ENCODE measurements at regions not wholly inside any gene's neighbourhood (a gene's known extent, or its start where the extent isn't known, plus 50 kb on each side); places are given as distances from the start of the nearest gene placed in this dataset.
"Not testable (repeated sequence)": the region's sequence is repeated elsewhere in the genome, so short reads cannot be mapped to it uniquely, and the experiment has no call there.

- Mint-ChIP-seq H3K27me3 (ENCODE audit: low read depth) (no peaks in the 10 kb centered on the region), H3K27ac (no peak overlapping the region), H3K36me3 (peaks cover 3% of the 10 kb centered on the region), H3K4me3 (no peak overlapping the region), H3K4me1 (no peaks in the 10 kb centered on the region), H3K9me3 (peaks cover 25% of the 10 kb centered on the region)
- TF ChIP-seq, protein P1, sequence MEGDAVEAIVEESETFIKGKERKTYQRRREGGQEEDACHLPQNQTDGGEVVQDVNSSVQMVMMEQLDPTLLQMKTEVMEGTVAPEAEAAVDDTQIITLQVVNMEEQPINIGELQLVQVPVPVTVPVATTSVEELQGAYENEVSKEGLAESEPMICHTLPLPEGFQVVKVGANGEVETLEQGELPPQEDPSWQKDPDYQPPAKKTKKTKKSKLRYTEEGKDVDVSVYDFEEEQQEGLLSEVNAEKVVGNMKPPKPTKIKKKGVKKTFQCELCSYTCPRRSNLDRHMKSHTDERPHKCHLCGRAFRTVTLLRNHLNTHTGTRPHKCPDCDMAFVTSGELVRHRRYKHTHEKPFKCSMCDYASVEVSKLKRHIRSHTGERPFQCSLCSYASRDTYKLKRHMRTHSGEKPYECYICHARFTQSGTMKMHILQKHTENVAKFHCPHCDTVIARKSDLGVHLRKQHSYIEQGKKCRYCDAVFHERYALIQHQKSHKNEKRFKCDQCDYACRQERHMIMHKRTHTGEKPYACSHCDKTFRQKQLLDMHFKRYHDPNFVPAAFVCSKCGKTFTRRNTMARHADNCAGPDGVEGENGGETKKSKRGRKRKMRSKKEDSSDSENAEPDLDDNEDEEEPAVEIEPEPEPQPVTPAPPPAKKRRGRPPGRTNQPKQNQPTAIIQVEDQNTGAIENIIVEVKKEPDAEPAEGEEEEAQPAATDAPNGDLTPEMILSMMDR (IDR thresholded peaks at IDR 0.05; ENCODE audit: unreplicated experiment): no peak
- DNase-seq (ENCODE audit: low spot score in 2 of 2, unreplicated experiment in 2 of 2): no peak
Measured at GRCh38 chr18:1124495-1124894, 219.8 kb downstream of the ADCYAP1 start.

DNA sequence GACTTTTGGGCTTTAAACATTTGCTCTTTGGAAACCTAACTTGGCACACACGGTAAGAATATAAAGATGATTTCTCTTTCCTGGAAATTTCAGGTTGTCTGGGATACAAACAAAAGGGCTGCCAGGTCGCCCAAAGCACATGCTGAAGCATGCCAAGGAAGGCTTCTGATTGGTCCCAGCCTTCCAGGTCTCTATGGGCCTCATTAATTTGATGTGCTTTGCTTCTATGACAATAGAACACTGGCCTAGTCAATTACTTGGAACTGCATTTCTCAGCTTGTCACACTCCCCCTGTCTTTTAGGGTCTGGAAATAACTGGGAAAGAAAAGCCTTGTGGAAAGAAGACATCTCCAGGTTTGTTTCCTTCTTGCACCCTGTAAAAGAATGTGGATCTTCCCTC lies 228.9 kb downstream of the ADCYAP1 start:
- Mint-ChIP-seq H3K4me1 (no peaks in the 10 kb centered on the region), H3K36me3 (peaks cover 11% of the 10 kb centered on the region), H3K27me3 (ENCODE audit: low read depth) (no peaks in the 10 kb centered on the region), H3K9me3 (peaks cover 18% of the 10 kb centered on the region), H3K27ac (no peak overlapping the region), H3K4me3 (no peak overlapping the region)
- TF ChIP-seq, protein P1 (IDR thresholded peaks at IDR 0.05; ENCODE audit: unreplicated experiment): no peak
- no peak for DNase-seq (ENCODE audit: low spot score in 2 of 2, unreplicated experiment in 2 of 2)

DNA sequence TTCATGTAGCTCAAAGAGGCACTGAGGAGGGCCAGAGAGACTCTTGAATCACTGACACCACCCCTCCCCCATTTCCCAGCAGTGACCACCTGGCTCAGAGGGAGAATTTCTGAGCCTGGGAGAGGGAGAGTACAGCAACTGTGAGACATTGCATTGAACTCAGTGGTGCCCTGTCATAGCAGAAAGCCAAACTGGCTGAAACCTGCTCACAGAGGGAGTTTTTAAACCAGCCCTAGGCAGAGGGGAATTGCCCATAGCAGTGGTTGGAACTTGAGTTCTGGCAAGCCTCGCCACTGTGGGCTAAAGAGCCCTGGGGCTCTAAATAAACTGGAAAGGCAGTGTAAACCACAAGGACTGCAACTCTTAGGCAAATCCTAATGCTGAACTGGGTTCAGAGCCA lies 243.1 kb downstream of the ADCYAP1 start:
- Mint-ChIP-seq H3K4me1 (no peaks in the 10 kb centered on the region), H3K36me3 (peaks cover 13% of the 10 kb centered on the region), H3K27me3 (ENCODE audit: low read depth) (no peaks in the 10 kb centered on the region), H3K27ac (no peak overlapping the region), H3K9me3 (peaks cover 47% of the 10 kb centered on the region), H3K4me3 (no peak overlapping the region)
- TF ChIP-seq, protein P1 (IDR thresholded peaks at IDR 0.05; ENCODE audit: unreplicated experiment): no peak
- no peak for DNase-seq (ENCODE audit: low spot score in 2 of 2, unreplicated experiment in 2 of 2)

GRCh38 chr18:1149709-1150108 lies 245.0 kb downstream of the ADCYAP1 start:
- no peak for DNase-seq (ENCODE audit: low spot score in 2 of 2, unreplicated experiment in 2 of 2)
- TF ChIP-seq, protein P1 (IDR thresholded peaks at IDR 0.05; ENCODE audit: unreplicated experiment): no peak
- peaks cover 4% of the 10 kb centered on the region for H3K36me3 Mint-ChIP-seq
- no peak overlapping the region for H3K27ac Mint-ChIP-seq
- peaks cover 35% of the 10 kb centered on the region for H3K9me3 Mint-ChIP-seq
- no peak overlapping the region for H3K4me3 Mint-ChIP-seq
- no peaks in the 10 kb centered on the region for H3K27me3 Mint-ChIP-seq (ENCODE audit: low read depth)
- no peaks in the 10 kb centered on the region for H3K4me1 Mint-ChIP-seq

DNA sequence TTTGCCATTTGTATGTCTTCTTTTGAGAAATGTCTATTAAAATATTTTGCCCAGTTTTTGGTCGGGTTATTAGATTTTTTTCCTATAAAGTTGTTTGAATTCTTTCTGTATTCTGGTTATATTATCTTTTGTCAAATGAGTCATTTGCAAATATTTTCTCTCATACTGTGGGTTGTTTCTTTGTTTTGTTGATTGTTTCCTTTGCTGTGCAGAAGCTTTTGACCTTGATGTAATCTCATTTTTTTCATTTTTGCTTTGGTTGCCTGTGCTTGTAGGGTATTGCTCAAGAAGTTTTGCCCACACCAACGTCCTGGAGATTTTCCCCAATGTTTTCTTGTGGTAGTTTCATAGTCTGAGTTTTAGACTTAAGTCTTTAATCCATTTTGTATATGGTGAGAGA lies 245.7 kb downstream of the ADCYAP1 start:
- Mint-ChIP-seq H3K9me3 (peaks cover 35% of the 10 kb centered on the region), H3K36me3 (peaks cover 4% of the 10 kb centered on the region), H3K27me3 (ENCODE audit: low read depth) (no peaks in the 10 kb centered on the region), H3K27ac (no peak overlapping the region), H3K4me1 (no peaks in the 10 kb centered on the region), H3K4me3 (no peak overlapping the region)
- TF ChIP-seq, protein P1 (IDR thresholded peaks at IDR 0.05; ENCODE audit: unreplicated experiment): no peak
- DNase-seq (ENCODE audit: low spot score in 2 of 2, unreplicated experiment in 2 of 2): no peak

DNA sequence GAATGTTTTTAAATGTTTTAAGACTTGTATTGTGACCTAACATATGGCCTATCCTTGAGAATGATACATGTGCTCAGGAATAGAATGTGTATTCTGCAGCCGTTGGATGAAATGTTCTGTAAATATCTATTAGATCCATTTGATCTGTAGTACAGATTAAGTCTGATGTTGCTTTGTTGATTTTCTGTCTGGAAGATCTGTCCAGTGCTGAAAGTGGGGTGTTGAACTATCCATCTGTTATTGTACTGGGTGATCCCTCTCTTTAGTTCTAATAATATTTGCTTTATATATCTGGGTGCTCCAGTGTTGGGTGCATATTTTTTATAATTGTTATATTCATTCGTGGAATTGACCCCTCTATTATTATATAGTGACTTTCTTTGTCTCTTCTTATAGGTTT lies 248.3 kb downstream of the ADCYAP1 start:
- not testable (repeated sequence) for H3K27me3 Mint-ChIP-seq (ENCODE audit: low read depth); DNase-seq (ENCODE audit: low spot score in 2 of 2, unreplicated experiment in 2 of 2); H3K4me3 Mint-ChIP-seq; H3K4me1 Mint-ChIP-seq; H3K36me3 Mint-ChIP-seq; H3K27ac Mint-ChIP-seq
- H3K9me3 Mint-ChIP-seq: peaks cover 35% of the 10 kb centered on the region

Measured in mesothelial cell of epicardium (in vitro differentiated cells).